ENCODE measurements at regions not wholly inside any gene's neighbourhood (a gene's known extent, or its start where the extent isn't known, plus 50 kb on each side); places are given as distances from the start of the nearest gene placed in this dataset.

DNA sequence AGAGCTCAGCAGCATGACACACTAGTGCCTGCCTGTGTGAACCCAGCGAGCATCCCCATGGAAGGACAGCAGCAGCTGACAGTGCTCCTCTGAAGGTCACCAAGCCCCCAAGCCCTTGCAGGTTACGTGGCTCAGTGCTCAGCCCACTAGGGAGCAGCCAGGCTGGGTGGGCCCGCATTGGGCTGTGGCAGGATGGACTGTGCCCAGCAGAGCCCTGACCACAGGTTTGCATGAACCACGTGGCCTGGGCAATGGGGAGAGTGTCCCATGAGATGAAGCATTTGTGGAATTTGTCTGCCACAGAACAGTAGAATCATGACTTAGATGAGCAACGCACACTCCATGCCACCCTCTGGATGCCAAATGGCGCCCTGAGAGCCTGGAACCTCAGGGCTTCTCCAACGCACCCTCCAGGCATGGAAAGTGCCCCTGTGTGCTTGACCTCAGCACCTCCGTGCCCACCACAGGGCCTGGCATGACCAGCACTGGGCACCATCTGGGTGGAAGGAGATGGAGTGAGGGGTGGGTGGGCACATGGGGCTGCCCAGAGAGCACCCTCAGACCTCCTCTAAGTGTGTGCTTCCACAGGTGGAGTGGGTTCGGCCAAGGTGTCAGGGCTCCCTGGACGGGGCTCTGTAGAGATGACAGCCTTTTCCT lies 216.1 kb upstream of the RAB6C start:
- no peaks in the 10 kb centered on the region for H3K4me1 ChIP-seq (ENCODE audit: low read length)
- no peak overlapping the region for H3K9ac ChIP-seq (ENCODE audit: low read length)

GRCh38 chr2:129763966-129764365 lies 215.5 kb upstream of the RAB6C start:
- Histone ChIP-seq H3K27ac (ENCODE audit: low read length) (no peak overlapping the region), H4K20me1 (ENCODE audit: insufficient read depth, low read length) (no peaks in the 10 kb centered on the region), H3K9ac (ENCODE audit: low read length) (no peak overlapping the region), H3K27me3 (ENCODE audit: low read depth, low read length) (no peaks in the 10 kb centered on the region), H3K79me2 (ENCODE audit: low read length) (no peaks in the 10 kb centered on the region), H3K4me2 (ENCODE audit: low read length) (no peak overlapping the region), H2AFZ (ENCODE audit: low read depth, low read length) (no peak overlapping the region), H3K9me3 (ENCODE audit: insufficient read depth, low read length) (no peaks in the 10 kb centered on the region), H3K4me1 (ENCODE audit: low read length) (no peaks in the 10 kb centered on the region), H3K4me3 (ENCODE audit: low read length) (no peak overlapping the region), H3K36me3 (replicated peaks; ENCODE audit: low read depth, low read length) (no peaks in the 10 kb centered on the region)
- TF ChIP-seq EZH2phosphoT487 (IDR thresholded peaks at IDR 0.05; ENCODE audit: low read depth): no peak
- TF ChIP-seq, protein P1, sequence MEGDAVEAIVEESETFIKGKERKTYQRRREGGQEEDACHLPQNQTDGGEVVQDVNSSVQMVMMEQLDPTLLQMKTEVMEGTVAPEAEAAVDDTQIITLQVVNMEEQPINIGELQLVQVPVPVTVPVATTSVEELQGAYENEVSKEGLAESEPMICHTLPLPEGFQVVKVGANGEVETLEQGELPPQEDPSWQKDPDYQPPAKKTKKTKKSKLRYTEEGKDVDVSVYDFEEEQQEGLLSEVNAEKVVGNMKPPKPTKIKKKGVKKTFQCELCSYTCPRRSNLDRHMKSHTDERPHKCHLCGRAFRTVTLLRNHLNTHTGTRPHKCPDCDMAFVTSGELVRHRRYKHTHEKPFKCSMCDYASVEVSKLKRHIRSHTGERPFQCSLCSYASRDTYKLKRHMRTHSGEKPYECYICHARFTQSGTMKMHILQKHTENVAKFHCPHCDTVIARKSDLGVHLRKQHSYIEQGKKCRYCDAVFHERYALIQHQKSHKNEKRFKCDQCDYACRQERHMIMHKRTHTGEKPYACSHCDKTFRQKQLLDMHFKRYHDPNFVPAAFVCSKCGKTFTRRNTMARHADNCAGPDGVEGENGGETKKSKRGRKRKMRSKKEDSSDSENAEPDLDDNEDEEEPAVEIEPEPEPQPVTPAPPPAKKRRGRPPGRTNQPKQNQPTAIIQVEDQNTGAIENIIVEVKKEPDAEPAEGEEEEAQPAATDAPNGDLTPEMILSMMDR (IDR thresholded peaks at IDR 0.05; ENCODE audit: low read depth, low read length): no peak

More for the DNA sequence above, 216.1 kb upstream of the RAB6C start:
- Histone ChIP-seq H3K79me2 (ENCODE audit: low read length) (no peaks in the 10 kb centered on the region), H2AFZ (ENCODE audit: low read depth, low read length) (no peak overlapping the region), H3K27ac (ENCODE audit: low read length) (no peak overlapping the region), H3K9me3 (ENCODE audit: insufficient read depth, low read length) (no peaks in the 10 kb centered on the region), H4K20me1 (ENCODE audit: insufficient read depth, low read length) (no peaks in the 10 kb centered on the region), H3K4me2 (ENCODE audit: low read length) (no peak overlapping the region), H3K36me3 (replicated peaks; ENCODE audit: low read depth, low read length) (no peaks in the 10 kb centered on the region), H3K4me3 (ENCODE audit: low read length) (no peak overlapping the region), H3K27me3 (ENCODE audit: low read depth, low read length) (no peaks in the 10 kb centered on the region)
- TF ChIP-seq, protein P1 (IDR thresholded peaks at IDR 0.05; ENCODE audit: low read depth, low read length): no peak
- TF ChIP-seq EZH2phosphoT487 (IDR thresholded peaks at IDR 0.05; ENCODE audit: low read depth): no peak

- H3K4me2 ChIP-seq (ENCODE audit: low read length): no peak overlapping the region
- no peaks in the 10 kb centered on the region for H3K27me3 ChIP-seq (ENCODE audit: low read depth, low read length)
- H3K4me1 ChIP-seq (ENCODE audit: low read length): no peaks in the 10 kb centered on the region
Observed at GRCh38 chr2:129764376-129765325, 214.8 kb upstream of the RAB6C start.

DNA sequence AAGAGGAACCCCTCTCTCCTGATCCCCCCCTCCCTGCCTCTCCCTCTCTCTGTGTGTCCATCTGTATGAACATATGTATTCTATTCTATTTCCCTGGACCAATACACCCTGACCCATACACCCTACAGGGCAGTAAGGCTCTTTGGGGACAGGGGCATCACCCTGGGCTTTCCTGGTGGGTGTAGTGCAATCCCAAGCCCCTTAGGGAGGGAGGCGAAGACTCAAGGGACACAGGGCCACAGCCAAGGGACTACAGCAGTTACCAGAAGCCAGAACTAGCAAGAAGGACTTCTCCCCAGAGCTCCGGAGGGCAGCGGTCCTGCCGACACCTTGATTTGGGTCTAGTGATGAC lies 214.2 kb upstream of the RAB6C start:
- Histone ChIP-seq H3K9me3 (ENCODE audit: insufficient read depth, low read length) (no peaks in the 10 kb centered on the region), H3K4me2 (ENCODE audit: low read length) (no peak overlapping the region), H3K27ac (ENCODE audit: low read length) (no peak overlapping the region), H4K20me1 (ENCODE audit: insufficient read depth, low read length) (no peaks in the 10 kb centered on the region), H2AFZ (ENCODE audit: low read depth, low read length) (no peak overlapping the region), H3K79me2 (ENCODE audit: low read length) (no peaks in the 10 kb centered on the region), H3K27me3 (ENCODE audit: low read depth, low read length) (no peaks in the 10 kb centered on the region), H3K9ac (ENCODE audit: low read length) (no peak overlapping the region), H3K4me3 (ENCODE audit: low read length) (no peak overlapping the region), H3K4me1 (ENCODE audit: low read length) (no peaks in the 10 kb centered on the region), H3K36me3 (replicated peaks; ENCODE audit: low read depth, low read length) (no peaks in the 10 kb centered on the region)
- TF ChIP-seq EZH2phosphoT487 (IDR thresholded peaks at IDR 0.05; ENCODE audit: low read depth): no peak
- TF ChIP-seq, protein P1 (IDR thresholded peaks at IDR 0.05; ENCODE audit: low read depth, low read length): no peak

More at GRCh38 chr2:129764376-129765325, 214.8 kb upstream of the RAB6C start:
- no peak overlapping the region for H2AFZ ChIP-seq (ENCODE audit: low read depth, low read length)
- no peak overlapping the region for H3K27ac ChIP-seq (ENCODE audit: low read length)
- no peak overlapping the region for H3K4me3 ChIP-seq (ENCODE audit: low read length)
- H3K9me3 ChIP-seq (ENCODE audit: insufficient read depth, low read length): no peaks in the 10 kb centered on the region
- no peaks in the 10 kb centered on the region for H3K79me2 ChIP-seq (ENCODE audit: low read length)
- H3K36me3 ChIP-seq (replicated peaks; ENCODE audit: low read depth, low read length): no peaks in the 10 kb centered on the region
- no peaks in the 10 kb centered on the region for H4K20me1 ChIP-seq (ENCODE audit: insufficient read depth, low read length)
- H3K9ac ChIP-seq (ENCODE audit: low read length): no peak overlapping the region
- TF ChIP-seq, protein P1 (IDR thresholded peaks at IDR 0.05; ENCODE audit: low read depth, low read length): peak; percentile 41
- no peak for TF ChIP-seq EZH2phosphoT487 (IDR thresholded peaks at IDR 0.05; ENCODE audit: low read depth)
